HCT116 (cell line): ENCODE measurements at regions not wholly inside any gene's neighbourhood (a gene's known extent, or its start where the extent isn't known, plus 50 kb on each side); places are given as distances from the start of the nearest gene placed in this dataset.

Experiments used
- RAD21 ChIP-seq: IDR thresholded peaks from 2 replicates; pipeline ENCODE4 v1.6.1; 2012; ENCODE audit warnings: low read depth, mild to moderate bottlenecking
- YY1 ChIP-seq: IDR thresholded peaks from 2 replicates; pipeline ENCODE4 v1.6.1; 2011; ENCODE audit warnings: low read length, low read depth, moderate library complexity, mild to moderate bottlenecking; ENCODE audit not compliant: insufficient replicate concordance; ENCODE audit errors: extremely low read depth

DNA sequence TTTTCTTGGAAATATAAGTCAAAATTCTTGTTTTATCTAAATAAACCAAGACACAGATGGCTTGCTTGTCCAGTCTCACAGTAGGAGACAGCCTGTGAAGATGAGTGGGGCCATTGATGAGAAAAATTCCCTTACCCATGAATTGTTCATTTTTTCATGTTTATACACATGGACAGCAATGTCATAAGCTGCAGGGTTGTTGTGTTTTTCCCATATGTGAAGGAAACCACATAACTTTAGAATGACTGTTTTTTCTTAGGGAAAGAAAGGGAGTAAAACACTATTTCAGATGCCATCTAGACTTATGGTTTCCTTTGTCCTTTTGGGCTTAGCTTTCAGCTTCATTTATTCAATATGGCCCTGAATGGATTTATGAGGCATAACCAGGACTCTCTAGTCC lies 622.5 kb upstream of the NR5A2 start:
- TF ChIP-seq YY1 (no peak), RAD21 (no peak)
